Non-pigmented ciliary epithelial cell (primary cell): ENCODE measurements at regions not wholly inside any gene's neighbourhood (a gene's known extent, or its start where the extent isn't known, plus 50 kb on each side); places are given as distances from the start of the nearest gene placed in this dataset.

Experiments used
- DNase-seq: peaks from one replicate; pipeline ENCODE4 v3.0.0-alpha.2; 2010; ENCODE audit warnings: low read depth

DNA sequence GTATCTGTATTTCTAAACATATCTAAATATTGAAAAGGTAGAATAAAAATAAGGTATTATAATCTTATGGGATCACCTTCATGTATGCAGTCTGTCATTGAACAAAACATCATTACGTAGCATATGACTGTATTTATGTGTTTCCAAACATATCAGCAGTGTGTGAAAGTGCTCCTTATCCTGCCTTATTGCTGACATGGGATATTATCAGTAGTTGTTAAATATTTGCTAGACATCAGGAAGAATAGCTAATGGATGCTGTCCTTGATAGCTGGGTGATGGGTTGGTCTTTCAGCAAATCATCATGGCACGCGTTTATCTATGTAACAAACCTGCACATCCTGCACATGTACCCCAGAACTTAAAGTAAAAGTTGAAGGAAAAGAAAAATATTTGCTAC lies 59.1 kb upstream of the FAM20A start:
- no peak for DNase-seq

DNA sequence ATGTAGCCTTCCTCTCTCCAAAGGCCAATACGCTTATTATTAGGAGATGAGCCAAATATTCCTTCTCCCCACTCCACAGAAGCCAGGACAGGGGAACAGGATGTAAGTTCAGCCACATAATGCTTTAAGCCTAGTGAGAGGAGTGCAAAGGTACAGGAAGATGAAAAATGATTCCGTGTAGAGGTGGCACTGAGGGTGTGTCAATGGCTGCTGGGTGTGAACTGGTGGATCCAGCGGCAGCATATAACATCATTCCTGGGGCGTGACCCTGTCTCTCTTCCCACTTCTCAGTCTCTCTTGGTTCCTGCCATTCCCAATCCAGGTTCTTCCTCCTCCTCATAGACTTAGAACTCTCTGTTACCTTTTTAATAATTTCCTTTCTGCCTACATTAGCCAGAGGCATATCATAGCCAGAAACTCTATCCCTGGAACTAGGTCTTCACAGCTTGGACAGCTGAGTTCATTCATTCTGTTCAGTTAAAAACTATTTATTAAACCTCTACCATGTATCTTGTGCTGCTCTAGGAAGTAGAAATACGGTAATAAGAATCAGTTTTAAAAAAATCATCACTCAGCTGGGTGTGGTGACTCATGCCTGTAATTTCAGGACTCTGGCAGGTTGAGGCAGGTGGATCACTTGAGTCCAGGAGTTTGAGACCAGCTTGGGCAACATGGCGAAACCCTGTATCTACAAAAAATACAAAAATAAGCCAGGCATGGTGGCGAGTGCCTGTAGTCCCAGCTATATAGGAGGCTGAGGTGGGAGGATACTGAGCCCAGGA lies 58.0 kb upstream of the FAM20A start:
- no peak for DNase-seq

DNA sequence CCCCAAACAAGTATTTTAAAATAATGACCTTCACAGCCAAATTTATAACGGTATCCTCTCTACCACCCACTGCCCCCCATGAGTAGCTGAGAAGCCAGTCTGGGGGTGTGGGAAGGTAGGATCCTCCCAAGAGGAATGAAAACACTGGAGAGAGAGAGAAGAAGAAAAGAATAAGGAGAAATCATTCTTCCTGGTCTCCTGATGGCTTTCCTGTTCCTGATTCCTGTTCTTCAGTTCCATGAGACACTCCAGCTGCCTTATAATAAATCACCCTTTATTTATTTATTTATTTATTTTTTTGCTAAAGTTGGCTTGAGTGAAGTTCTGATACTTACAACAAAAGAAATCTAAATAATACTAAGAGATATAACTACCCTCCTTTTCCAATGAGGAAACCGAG lies 56.4 kb upstream of the FAM20A start:
- DNase-seq, result no peak

DNA sequence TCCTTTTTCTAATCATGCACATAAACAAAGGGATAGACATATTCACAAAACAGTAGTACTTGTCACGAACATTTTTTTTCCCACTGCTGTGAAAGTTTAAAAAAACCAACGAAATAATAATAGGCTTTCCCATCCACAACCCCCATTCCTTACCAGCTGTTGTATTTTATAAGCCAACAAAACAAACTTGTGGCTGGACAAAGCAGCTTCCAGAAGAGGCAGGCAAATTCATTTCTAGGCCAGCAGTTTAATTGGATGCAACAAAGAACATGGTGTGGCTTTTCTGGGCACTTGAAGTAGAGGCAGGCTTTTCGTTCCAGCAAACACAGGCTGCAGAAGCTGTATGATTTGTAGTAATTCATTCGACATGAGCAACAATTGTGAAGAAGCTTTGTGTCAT lies 56.0 kb upstream of the FAM20A start:
- DNase-seq, result no peak

DNA sequence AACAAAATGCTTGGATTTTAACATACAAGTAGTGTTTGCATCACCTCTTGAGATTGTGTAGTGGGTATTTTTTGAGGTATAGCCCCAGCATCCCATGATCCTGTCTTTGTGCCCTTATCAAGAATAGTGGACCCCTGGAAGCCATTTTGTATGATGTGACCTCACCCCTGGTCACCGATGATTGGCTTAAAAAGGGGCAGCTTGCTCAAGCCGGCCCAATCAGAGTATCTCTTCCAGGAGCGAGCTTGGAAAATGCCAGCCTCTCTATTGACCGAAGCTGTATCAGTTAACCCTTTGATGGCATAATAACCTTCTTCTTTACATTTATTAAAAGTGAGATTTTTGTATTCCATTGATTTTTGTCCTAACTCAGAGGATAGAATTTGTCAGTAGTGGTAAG lies 55.5 kb upstream of the FAM20A start:
- DNase-seq, result no peak
